CD4-positive, alpha-beta T cell treated with Interleukin-4 for 1 hour (primary cell): ENCODE measurements at regions not wholly inside any gene's neighbourhood (a gene's known extent, or its start where the extent isn't known, plus 50 kb on each side); places are given as distances from the start of the nearest gene placed in this dataset.
"Not testable (repeated sequence)": the region's sequence is repeated elsewhere in the genome, so short reads cannot be mapped to it uniquely, and the experiment has no call there.

Experiments used
- DNase-seq, 2 donors: peaks; one replicate each; pipeline ENCODE4 v3.0.0-alpha.2; 2020 to 2022

GRCh38 chr15:19973718-19974117 lies 567.9 kb downstream of the GOLGA6L6 start:
- DNase-seq: no peak

DNA sequence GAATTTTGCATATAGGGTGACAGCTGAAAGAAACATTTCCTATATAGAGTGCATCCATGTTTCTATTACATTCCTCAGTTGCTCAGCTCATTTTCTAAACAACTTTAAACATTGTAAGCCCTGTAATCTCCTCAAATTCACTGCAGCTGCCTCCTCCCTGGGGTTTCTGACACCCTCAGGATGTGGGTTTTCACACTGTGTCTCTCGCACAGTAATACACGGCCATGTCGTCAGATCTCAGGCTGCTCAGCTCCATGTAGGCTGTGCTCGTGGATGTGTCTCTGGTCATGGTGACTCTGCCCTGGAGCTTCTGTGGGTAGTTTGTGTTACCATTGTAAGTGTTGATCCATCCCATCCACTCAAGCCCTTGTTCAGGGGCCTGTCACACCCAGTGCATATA lies 569.0 kb downstream of the GOLGA6L6 start:
- not testable (repeated sequence) for DNase-seq

- not testable (repeated sequence) for DNase-seq
Observed at GRCh38 chr15:19965574-19965973, 576.0 kb downstream of the GOLGA6L6 start.

- not testable (repeated sequence) for DNase-seq
Observed at GRCh38 chr15:19964480-19964879, 577.1 kb downstream of the GOLGA6L6 start.

DNA sequence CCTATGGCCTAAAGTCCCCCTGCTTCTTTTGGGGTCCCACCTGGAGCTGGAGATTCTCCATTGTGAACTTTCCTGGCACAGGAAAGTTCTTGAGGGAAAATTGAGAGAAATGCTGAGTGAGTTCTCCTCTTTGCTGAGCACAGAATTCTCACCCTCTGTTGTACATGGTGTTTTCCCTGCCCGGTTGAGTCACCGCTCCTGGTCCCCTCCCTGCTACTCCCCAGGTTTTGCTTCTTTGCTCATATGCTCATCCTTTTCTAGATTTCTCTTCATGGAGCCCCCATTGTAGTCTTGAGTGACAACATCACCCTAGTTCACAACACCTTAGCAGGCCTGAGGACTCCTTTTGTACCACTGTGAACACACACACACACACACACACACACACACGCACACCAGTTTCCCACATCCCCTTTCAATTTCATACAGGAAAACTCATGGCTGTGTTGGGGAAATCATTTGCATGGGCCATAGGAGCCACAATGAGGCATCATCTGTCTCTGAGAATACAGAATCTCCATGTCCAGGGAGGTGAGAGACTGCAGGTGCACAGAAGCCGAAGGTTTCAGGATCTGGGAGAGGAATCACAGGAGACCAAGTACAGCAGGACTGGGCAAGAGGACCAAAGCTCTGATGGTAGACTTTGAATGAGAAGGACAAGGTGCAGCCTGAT lies 585.3 kb downstream of the GOLGA6L6 start:
- no peak for DNase-seq

GRCh38 chr15:19944261-19944888 lies 597.2 kb downstream of the GOLGA6L6 start:
- DNase-seq: no peak

- no peak for DNase-seq
Observed at GRCh38 chr15:19943515-19943914, 598.1 kb downstream of the GOLGA6L6 start.

GRCh38 chr15:19903281-19903680 lies 638.3 kb downstream of the GOLGA6L6 start:
- not testable (repeated sequence) for DNase-seq

GRCh38 chr15:19902388-19902787 lies 639.2 kb downstream of the GOLGA6L6 start:
- not testable (repeated sequence) for DNase-seq

- DNase-seq: not testable (repeated sequence)
Observed at GRCh38 chr15:19901414-19901813, 640.2 kb downstream of the GOLGA6L6 start.

DNA sequence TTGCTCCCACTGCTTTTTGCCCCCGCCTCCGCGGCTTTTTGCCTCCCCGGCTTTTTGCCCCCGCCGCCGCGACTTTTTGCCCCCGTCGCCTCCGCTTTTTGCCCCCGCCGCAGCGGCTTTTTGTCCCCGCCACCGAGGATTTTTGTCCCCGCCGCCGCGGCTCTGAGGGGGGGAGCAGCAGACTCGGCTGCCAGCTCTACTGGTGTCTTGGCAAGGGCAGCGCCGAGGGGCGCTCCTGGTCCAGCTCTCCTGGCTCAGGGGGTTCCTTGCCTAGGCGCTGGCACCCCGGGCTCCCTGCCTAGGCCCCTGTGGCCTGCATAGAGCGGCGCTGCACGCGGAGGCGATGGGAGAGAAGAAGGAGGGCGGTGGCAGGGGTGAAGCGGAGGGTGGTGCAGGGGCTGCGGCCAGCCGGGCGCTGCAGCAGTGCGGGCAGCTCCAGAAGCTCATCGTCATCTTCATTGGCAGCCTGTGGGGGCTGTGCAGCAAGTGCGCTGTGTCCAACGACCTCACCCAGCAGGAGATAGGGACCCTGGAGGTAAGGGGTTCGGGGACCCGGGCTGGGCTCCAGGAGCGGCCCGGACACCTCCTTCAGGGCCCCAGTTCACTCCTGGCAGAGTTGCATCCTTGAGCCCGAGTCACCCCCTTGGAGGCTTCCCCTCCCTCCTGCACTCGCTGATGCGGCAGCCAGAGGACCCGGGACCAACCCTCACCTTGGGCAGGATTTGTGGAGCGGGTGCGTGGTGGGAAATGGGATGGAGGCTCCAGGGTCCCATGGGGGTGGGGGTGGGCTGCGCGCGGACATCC lies 642.4 kb downstream of the GOLGA6L6 start:
- no peak for DNase-seq

DNA sequence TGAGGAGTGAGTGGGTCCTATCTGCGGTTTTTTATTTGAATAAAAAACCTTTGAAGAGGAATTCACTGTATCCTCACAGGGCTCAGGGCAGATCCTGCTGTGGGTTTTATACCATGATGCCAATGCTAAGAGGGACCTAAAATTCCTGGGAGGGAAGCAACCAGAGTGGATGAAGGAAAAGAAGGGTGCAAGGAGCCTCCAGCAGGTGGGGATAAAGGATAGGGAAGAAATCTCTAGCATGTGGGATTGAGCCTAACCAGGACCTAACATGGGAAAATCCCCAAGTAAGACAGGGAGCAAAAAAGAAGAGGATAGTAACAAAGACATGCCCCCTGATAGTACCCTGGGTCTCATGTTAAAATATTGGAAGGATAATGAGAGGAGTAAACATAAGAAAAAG lies 652.8 kb downstream of the GOLGA6L6 start:
- not testable (repeated sequence) for DNase-seq

DNA sequence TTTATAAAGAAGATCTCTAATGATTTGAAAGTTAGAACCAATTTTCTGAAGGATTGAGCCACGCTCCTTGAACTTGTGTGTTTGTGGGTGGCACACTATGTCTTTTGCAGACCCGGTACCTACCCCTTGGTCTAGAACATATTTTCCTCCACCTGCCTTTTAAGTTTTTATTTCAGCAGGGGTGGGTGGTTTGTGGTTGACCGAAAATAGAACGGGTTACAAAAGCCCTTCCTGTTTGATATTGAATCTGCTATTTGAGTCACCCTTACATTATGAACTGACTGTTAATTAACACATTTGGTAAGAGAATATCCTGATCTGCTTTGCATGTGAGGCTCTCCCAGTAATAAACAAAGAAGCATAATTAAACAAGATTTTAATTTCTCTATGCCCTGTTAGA lies 697.5 kb downstream of the GOLGA6L6 start:
- not testable (repeated sequence) for DNase-seq
